GM19238 (cell line): ENCODE measurements at regions not wholly inside any gene's neighbourhood (a gene's known extent, or its start where the extent isn't known, plus 50 kb on each side); places are given as distances from the start of the nearest gene placed in this dataset.
"Not testable (repeated sequence)": the region's sequence is repeated elsewhere in the genome, so short reads cannot be mapped to it uniquely, and the experiment has no call there.

Source experiments
- DNase-seq: peaks from one replicate; pipeline ENCODE4 v3.0.0; 2011; ENCODE audit warnings: low spot score; ENCODE audit not compliant: insufficient read length

- no peak for DNase-seq
Measured at GRCh38 chr9:3660936-3661335, 135.1 kb upstream of the RFX3 start.

GRCh38 chr9:3659647-3660046, 133.8 kb upstream of the RFX3 start:
- DNase-seq: no peak

GRCh38 chr9:3658964-3659363, 133.2 kb upstream of the RFX3 start:
- DNase-seq: no peak

GRCh38 chr9:3656224-3656623, 130.4 kb upstream of the RFX3 start:
- no peak for DNase-seq

- DNase-seq: no peak
Measured at GRCh38 chr9:3650994-3651622, 125.3 kb upstream of the RFX3 start.

- no peak for DNase-seq
Measured at GRCh38 chr9:3648722-3649246, 123.0 kb upstream of the RFX3 start.

- DNase-seq: no peak
Measured at GRCh38 chr9:3648266-3648665, 122.5 kb upstream of the RFX3 start.

GRCh38 chr9:3647652-3648051, 121.9 kb upstream of the RFX3 start:
- no peak for DNase-seq

- DNase-seq: no peak
Measured at GRCh38 chr9:3646226-3646625, 120.4 kb upstream of the RFX3 start.

GRCh38 chr9:3642075-3642474, 116.3 kb upstream of the RFX3 start:
- not testable (repeated sequence) for DNase-seq

- no peak for DNase-seq
Measured at GRCh38 chr9:3629495-3629894, 103.7 kb upstream of the RFX3 start.

- DNase-seq: no peak
Measured at GRCh38 chr9:3628239-3628638, 102.4 kb upstream of the RFX3 start.

- DNase-seq: no peak
Measured at GRCh38 chr9:3608011-3608410, 82.2 kb upstream of the RFX3 start.

GRCh38 chr9:3600672-3601071, 74.9 kb upstream of the RFX3 start:
- no peak for DNase-seq

- no peak for DNase-seq
Measured at GRCh38 chr9:3597792-3598191, 72.0 kb upstream of the RFX3 start.

GRCh38 chr9:3586066-3586465, 60.3 kb upstream of the RFX3 start:
- no peak for DNase-seq

GRCh38 chr9:3585606-3586005, 59.8 kb upstream of the RFX3 start:
- no peak for DNase-seq

- DNase-seq: no peak
Measured at GRCh38 chr9:3578786-3579185, 53.0 kb upstream of the RFX3 start.

- DNase-seq: no peak
Measured at GRCh38 chr9:3576328-3576727, 50.5 kb upstream of the RFX3 start.

GRCh38 chr9:3575821-3576220, 50.0 kb upstream of the RFX3 start:
- DNase-seq: no peak
